ENCODE measurements at regions not wholly inside any gene's neighbourhood (a gene's known extent, or its start where the extent isn't known, plus 50 kb on each side); places are given as distances from the start of the nearest gene placed in this dataset.
A peak's percentile ranks its signal among the peaks of the same experiment; 100 is the strongest.

DNA sequence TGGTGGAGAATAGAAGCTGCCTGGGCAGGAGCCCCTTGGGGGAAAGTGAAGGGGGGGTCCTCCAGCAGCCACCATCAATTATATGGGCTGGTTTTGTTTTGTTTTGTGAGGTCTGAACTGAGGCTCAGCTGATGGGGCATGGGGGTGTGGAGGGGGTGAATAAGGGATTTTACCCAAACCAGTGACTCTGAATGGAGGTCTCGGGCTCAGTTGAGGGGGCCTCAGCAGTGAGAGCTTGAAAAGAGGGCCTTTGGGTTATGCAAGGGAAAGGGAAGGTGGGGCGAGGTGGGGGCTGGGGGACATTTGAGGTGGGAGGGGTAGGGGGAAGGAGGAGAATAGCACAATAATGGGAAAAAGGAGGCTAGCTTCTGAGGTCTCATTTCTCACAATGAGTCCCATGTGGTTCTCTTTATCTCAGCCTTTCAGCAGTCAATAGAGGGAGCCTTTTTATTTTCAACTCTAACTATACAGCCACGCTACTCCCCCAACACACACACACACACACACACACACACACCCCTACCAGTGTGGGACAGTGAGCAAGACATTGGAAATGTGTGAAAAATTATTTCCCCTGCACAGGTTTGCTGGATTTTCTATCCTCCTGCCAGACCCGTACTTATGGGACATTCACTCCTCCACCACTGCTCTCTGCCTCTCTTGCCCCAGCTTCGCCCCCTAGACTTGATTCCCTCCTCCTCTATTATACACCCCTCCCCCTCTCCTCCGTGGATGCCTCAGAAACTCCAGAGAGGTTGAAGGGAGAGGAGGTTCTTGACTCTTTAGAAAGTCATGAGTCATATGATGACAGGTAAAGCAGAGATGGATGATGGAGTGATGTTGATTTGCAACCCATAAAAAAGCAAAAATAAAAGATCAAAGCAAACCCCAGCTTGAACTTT lies 96.0 kb downstream of the GTPBP8 start:
- no peak for DNase-seq (ENCODE audit: extremely low spot score)
- CTCF ChIA-PET: no interaction called here
- POLR2A ChIA-PET: interaction anchor here (2.7 kb wide), 1 partner anchor 125 kb away, joined by 12 read pairs; the partner anchor contains the start of gene BOC
- no peak for TF ChIP-seq SP1 (IDR thresholded peaks at IDR 0.05)
- no peak for TF ChIP-seq HDGF (IDR thresholded peaks at IDR 0.05; ENCODE audit: borderline replicate concordance)
- TF ChIP-seq L3MBTL2 (conservative IDR thresholded peaks at IDR 0.05): no peak
- no peak for TF ChIP-seq FOXM1 (IDR thresholded peaks at IDR 0.05; ENCODE audit: borderline replicate concordance)
- TF ChIP-seq TARDBP (IDR thresholded peaks at IDR 0.05): no peak
- TF ChIP-seq ZNF384 (IDR thresholded peaks at IDR 0.05): no peak
- no peak for TF ChIP-seq ARNT (IDR thresholded peaks at IDR 0.05)
- TF ChIP-seq FOXK2 (IDR thresholded peaks at IDR 0.05): no peak
- TF ChIP-seq CTBP1 (IDR thresholded peaks at IDR 0.05; ENCODE audit: borderline replicate concordance): no peak
- TF ChIP-seq NFRKB (IDR thresholded peaks at IDR 0.05): no peak

DNA sequence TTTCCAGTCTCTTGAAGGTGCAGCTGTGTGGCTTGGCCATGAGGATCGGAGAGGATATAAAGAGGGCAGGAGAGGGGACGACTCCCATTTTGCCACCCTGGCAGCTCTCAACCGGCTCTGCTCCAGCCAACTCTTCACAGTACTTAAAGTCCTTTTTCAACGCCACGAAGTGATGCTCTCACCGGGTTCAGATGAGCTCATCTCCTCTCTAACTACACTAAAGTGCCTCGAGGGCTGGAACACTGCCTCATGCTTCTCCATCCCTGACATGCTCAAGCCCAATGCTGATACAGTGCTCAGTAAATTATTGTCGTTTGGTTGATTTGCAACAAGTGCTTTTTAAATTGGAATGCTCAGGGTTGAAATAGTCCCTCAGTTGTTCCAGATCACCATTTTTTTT lies 97.8 kb downstream of the GTPBP8 start:
- ChIA-PET POLR2A (interaction anchor here (2.7 kb wide), 1 partner anchor 123 kb away, joined by 12 read pairs; the partner anchor contains the start of gene BOC), CTCF (interaction anchor here (0.7 kb wide), 2 partner anchors 54 to 176 kb away, joined by 3 to 4 read pairs; no protein-coding TSS in a partner anchor)
- TF ChIP-seq L3MBTL2 (conservative IDR thresholded peaks at IDR 0.05): 0 out of 2 replicates have a peak, but pooled peaks have one; percentile 19
- TF ChIP-seq SUZ12 (IDR thresholded peaks at IDR 0.05): no peak
- no peak for DNase-seq (ENCODE audit: extremely low spot score)

DNA sequence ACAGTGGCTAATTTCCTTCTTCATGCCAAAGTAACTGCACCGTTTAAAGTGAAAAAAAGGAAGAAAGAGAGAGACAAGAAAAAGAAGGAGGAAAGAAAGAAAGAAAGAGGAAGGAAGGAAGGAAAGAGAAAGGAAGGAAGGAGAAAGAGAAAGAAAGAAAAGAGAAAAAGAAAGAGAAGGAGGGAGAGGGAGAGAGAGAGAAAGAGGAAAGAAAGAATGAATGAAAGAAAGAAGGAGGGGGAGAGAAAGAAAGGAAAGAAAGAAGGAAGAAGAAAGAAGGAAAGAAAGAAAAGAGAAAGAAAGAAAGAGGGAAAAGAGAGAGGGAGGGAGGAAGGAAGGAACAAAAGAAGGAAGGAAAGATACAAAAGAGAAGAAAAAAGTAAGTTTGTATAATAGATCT lies 100.6 kb downstream of the GTPBP8 start:
- ChIA-PET CTCF (no interaction called here), POLR2A (no interaction called here)
- DNase-seq (ENCODE audit: extremely low spot score): no peak
- peak; percentile 55; the same call in 1 of the 2 replicates for TF ChIP-seq SUZ12 (IDR thresholded peaks at IDR 0.05)
- TF ChIP-seq FOXK2 (IDR thresholded peaks at IDR 0.05): no peak
- 0 out of 2 replicates have a peak, but pooled peaks have one; percentile 17 for TF ChIP-seq CTBP1 (IDR thresholded peaks at IDR 0.05; ENCODE audit: borderline replicate concordance)
- no peak for TF ChIP-seq FOXA1 (IDR thresholded peaks at IDR 0.05)

DNA sequence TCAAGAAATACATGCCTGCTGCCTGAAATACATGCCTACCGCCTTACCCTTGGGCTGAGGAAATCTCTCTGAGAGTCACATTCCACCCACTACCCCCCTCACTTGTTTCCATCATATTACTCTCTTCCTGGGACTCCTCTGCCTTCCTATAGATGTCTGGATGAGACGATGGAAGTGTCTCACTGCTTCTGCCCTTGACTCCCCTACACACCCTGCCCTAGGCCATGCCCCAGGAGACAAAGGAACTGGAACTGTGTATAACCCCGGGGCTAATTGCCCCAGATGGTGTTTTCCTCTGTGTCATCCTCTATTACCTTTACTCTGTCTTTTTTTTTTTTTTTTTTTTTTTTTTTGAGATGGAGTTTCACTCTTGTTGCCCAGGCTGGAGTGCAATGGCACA lies 102.0 kb downstream of the GTPBP8 start:
- TF ChIP-seq NFRKB (IDR thresholded peaks at IDR 0.05): no peak
- TF ChIP-seq BHLHE40 (IDR thresholded peaks at IDR 0.05; ENCODE audit: borderline replicate concordance): no peak
- TF ChIP-seq CTBP1 (IDR thresholded peaks at IDR 0.05; ENCODE audit: borderline replicate concordance): no peak
- TF ChIP-seq SUZ12 (IDR thresholded peaks at IDR 0.05): no peak
- no peak for TF ChIP-seq FOXK2 (IDR thresholded peaks at IDR 0.05)
- no peak for TF ChIP-seq TARDBP (IDR thresholded peaks at IDR 0.05)
- TF ChIP-seq ZNF384 (IDR thresholded peaks at IDR 0.05): no peak
- no peak for TF ChIP-seq LEF1 (IDR thresholded peaks at IDR 0.05; ENCODE audit: borderline replicate concordance)
- TF ChIP-seq, protein P1, sequence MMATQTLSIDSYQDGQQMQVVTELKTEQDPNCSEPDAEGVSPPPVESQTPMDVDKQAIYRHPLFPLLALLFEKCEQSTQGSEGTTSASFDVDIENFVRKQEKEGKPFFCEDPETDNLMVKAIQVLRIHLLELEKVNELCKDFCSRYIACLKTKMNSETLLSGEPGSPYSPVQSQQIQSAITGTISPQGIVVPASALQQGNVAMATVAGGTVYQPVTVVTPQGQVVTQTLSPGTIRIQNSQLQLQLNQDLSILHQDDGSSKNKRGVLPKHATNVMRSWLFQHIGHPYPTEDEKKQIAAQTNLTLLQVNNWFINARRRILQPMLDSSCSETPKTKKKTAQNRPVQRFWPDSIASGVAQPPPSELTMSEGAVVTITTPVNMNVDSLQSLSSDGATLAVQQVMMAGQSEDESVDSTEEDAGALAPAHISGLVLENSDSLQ (IDR thresholded peaks at IDR 0.05): no peak
- TF ChIP-seq HDGF (IDR thresholded peaks at IDR 0.05; ENCODE audit: borderline replicate concordance): no peak
- no peak for TF ChIP-seq SP1 (IDR thresholded peaks at IDR 0.05)
- TF ChIP-seq L3MBTL2 (conservative IDR thresholded peaks at IDR 0.05): no peak
- TF ChIP-seq ARNT (IDR thresholded peaks at IDR 0.05): no peak
- TF ChIP-seq FOXA1 (IDR thresholded peaks at IDR 0.05): no peak
- TF ChIP-seq ELF4 (IDR thresholded peaks at IDR 0.05): no peak
- TF ChIP-seq FOXM1 (IDR thresholded peaks at IDR 0.05; ENCODE audit: borderline replicate concordance): no peak
- POLR2A ChIA-PET: no interaction called here
- CTCF ChIA-PET: no interaction called here
- no peak for DNase-seq (ENCODE audit: extremely low spot score)

DNA sequence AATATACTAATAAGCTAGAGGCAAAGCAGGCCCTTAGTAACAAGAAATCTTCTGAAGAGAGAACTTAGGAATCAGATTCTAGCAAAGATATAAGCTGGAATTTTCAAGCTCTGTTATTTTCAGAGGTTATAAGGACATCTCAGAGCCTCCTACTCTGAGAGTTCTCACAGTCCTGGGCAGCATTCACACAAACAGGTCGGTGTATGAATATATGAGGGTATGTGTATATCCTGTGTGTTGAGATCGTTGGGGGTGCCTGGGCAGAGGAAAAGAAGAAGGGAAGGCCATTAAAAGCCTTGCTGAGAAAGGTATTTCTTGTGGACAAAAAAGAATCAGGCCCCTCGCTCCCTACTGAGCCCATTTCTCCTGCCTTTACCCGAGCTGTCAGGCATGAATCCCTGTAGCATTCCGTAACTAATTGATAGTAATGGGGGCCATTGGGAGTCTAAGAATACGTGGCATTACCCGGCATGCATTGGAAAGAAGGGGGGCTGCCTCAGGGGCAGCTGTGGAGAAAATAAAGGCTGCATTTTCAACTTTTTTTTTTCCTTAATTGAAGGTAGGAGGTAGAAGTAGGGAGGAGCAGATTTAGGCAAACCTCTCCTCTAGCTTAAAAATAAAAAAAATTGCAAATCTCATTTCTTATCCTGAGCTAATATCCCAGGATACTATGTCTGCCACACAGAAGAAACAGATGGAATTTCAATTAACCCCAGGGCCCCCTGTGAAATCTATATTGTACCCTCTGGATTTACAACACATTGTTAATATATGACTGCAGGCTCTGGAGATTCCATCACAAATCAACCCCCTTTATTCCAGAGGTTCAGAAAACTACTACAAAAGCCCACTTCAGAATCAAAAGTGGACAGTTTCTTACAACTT lies 103.8 kb downstream of the GTPBP8 start:
- TF ChIP-seq L3MBTL2 (conservative IDR thresholded peaks at IDR 0.05) (no peak), LEF1 (IDR thresholded peaks at IDR 0.05; ENCODE audit: borderline replicate concordance) (no peak), FOXA1 (IDR thresholded peaks at IDR 0.05) (no peak), TARDBP (IDR thresholded peaks at IDR 0.05) (no peak), ARNT (IDR thresholded peaks at IDR 0.05) (no peak), SP1 (IDR thresholded peaks at IDR 0.05) (no peak), ZNF384 (IDR thresholded peaks at IDR 0.05) (no peak), SUZ12 (IDR thresholded peaks at IDR 0.05) (no peak), FOXK2 (IDR thresholded peaks at IDR 0.05) (no peak), BHLHE40 (IDR thresholded peaks at IDR 0.05; ENCODE audit: borderline replicate concordance) (no peak), ELF4 (IDR thresholded peaks at IDR 0.05) (no peak), HDGF (IDR thresholded peaks at IDR 0.05; ENCODE audit: borderline replicate concordance) (no peak), FOXM1 (IDR thresholded peaks at IDR 0.05; ENCODE audit: borderline replicate concordance) (no peak), CTBP1 (IDR thresholded peaks at IDR 0.05; ENCODE audit: borderline replicate concordance) (no peak), NFRKB (IDR thresholded peaks at IDR 0.05) (no peak)
- TF ChIP-seq, protein P1 (IDR thresholded peaks at IDR 0.05): no peak
- ChIA-PET POLR2A (no interaction called here), CTCF (no interaction called here)
- no peak for DNase-seq (ENCODE audit: extremely low spot score)

DNA sequence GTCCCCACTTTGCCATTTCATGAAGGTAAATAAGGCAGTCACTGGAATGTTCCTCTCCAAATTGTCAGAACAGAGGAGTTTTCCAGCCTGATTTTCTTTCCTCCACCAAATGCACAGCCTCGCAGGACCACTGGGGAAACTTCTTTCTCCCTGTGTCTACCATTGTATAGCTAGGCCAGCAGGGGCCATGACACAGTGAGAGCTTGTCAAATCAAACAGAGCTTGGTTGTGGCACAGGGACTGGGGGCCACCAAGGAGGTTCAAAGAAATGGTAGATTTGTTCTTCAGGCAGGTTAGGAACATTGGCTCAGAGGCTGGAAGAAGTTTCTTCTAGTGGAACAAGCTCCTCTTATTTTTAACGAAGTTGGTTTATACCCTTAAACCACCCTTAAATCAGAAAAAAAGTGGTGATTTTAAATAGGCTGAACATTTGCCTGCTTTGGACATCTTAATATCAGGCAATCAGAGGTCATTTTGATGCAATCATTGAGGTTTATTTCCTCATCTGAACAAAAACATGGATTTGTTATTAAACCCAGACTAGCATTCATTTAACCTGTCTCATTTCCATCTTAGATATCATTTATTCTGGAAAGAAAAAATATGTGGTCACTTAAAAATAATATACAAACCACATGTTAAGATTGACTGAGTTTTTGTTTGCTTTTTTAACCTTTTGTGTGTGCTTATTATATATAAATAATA lies 105.6 kb downstream of the GTPBP8 start:
- no peak for DNase-seq (ENCODE audit: extremely low spot score)
- no peak for TF ChIP-seq SP1 (IDR thresholded peaks at IDR 0.05)
- TF ChIP-seq ARNT (IDR thresholded peaks at IDR 0.05): no peak
- TF ChIP-seq SUZ12 (IDR thresholded peaks at IDR 0.05): no peak
- TF ChIP-seq, protein P1 (IDR thresholded peaks at IDR 0.05): no peak
- no peak for TF ChIP-seq L3MBTL2 (conservative IDR thresholded peaks at IDR 0.05)
- TF ChIP-seq FOXM1 (IDR thresholded peaks at IDR 0.05; ENCODE audit: borderline replicate concordance): no peak
- TF ChIP-seq ELF4 (IDR thresholded peaks at IDR 0.05): no peak
- TF ChIP-seq CTBP1 (IDR thresholded peaks at IDR 0.05; ENCODE audit: borderline replicate concordance): no peak
- TF ChIP-seq BHLHE40 (IDR thresholded peaks at IDR 0.05; ENCODE audit: borderline replicate concordance): no peak
- TF ChIP-seq NFRKB (IDR thresholded peaks at IDR 0.05): no peak
- TF ChIP-seq FOXA1 (IDR thresholded peaks at IDR 0.05): no peak
- TF ChIP-seq HDGF (IDR thresholded peaks at IDR 0.05; ENCODE audit: borderline replicate concordance): no peak
- TF ChIP-seq ZNF384 (IDR thresholded peaks at IDR 0.05): no peak
- no peak for TF ChIP-seq FOXK2 (IDR thresholded peaks at IDR 0.05)
- TF ChIP-seq TARDBP (IDR thresholded peaks at IDR 0.05): no peak
- TF ChIP-seq LEF1 (IDR thresholded peaks at IDR 0.05; ENCODE audit: borderline replicate concordance): no peak
- ChIA-PET CTCF (no interaction called here), POLR2A (no interaction called here)

Data from HEK293T (cell line).